GM12874 (cell line): ENCODE measurements at regions not wholly inside any gene's neighbourhood (a gene's known extent, or its start where the extent isn't known, plus 50 kb on each side); places are given as distances from the start of the nearest gene placed in this dataset.

Experiments used
- TF ChIP-seq, protein P1 (sequence below): IDR thresholded peaks from 2 replicates; pipeline ENCODE4 v1.5.1; 2011; ENCODE audit warnings: low read depth, mild to moderate bottlenecking, control low read depth, low read length, moderate library complexity; ENCODE audit not compliant: insufficient read depth

- TF ChIP-seq, protein P1, sequence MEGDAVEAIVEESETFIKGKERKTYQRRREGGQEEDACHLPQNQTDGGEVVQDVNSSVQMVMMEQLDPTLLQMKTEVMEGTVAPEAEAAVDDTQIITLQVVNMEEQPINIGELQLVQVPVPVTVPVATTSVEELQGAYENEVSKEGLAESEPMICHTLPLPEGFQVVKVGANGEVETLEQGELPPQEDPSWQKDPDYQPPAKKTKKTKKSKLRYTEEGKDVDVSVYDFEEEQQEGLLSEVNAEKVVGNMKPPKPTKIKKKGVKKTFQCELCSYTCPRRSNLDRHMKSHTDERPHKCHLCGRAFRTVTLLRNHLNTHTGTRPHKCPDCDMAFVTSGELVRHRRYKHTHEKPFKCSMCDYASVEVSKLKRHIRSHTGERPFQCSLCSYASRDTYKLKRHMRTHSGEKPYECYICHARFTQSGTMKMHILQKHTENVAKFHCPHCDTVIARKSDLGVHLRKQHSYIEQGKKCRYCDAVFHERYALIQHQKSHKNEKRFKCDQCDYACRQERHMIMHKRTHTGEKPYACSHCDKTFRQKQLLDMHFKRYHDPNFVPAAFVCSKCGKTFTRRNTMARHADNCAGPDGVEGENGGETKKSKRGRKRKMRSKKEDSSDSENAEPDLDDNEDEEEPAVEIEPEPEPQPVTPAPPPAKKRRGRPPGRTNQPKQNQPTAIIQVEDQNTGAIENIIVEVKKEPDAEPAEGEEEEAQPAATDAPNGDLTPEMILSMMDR: no peak
Observed at GRCh38 chr4:35511851-35512250, 732.5 kb downstream of the ARAP2 start.

DNA sequence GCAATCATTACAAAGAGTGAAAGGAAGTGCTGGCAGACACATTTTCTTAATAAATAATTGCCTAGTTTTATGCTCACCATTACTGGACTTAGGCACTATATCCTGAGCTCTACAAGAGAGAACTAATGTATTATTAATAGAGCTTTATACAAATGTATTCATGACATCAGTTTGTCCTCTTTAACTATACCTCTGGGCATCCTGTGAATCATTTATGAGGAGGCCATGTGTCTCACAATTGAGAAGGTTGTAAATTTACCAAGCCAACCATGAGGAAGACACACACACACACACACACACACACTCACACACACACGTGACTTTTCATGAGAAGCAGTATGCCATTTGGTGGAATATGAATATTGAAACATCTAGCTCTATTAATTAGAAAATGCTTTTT is 728.2 kb downstream of the ARAP2 start:
- TF ChIP-seq, protein P1: no peak

GRCh38 chr4:35520059-35520458 is 724.3 kb downstream of the ARAP2 start:
- TF ChIP-seq, protein P1: no peak

GRCh38 chr4:35521682-35522081 is 722.6 kb downstream of the ARAP2 start:
- TF ChIP-seq, protein P1: no peak

DNA sequence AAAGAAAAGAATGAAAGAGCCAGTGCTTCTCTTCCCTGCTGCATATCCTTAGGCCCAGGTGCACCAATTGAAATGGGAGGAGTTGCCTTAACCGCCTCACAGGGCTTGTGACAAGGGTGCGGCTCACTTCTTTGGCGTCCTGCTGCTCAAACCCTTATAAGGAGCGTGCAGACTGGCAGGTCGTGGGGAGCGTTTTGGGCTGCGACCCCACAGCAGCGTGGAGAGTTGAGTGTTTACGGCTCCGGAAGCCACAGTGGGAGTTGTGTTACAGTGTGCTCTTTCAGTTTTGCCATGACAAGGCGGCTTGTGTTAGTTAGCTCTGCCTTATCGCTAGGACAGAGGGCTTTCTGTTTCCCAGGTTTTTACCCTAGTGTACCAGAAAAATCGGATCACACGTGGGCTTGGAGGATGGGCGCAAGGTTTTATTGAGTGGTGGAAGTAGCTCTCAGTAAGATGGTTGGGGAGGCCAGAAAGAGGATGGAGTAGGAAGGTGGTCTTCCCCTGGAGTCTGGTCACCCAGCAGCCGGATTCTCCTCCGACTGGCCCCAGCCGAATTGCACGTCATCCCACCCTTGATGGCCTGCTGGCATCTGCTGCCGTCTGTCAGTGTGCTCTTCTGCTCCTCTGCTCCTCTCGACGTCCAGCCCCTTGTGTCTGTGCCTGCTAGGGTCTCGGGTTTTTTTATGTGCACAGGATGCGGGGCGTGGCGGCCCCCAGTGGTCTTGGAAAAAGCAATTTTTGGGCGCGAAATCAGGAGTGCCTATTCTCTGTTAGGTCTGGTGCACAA is 718.9 kb downstream of the ARAP2 start:
- TF ChIP-seq, protein P1: no peak

DNA sequence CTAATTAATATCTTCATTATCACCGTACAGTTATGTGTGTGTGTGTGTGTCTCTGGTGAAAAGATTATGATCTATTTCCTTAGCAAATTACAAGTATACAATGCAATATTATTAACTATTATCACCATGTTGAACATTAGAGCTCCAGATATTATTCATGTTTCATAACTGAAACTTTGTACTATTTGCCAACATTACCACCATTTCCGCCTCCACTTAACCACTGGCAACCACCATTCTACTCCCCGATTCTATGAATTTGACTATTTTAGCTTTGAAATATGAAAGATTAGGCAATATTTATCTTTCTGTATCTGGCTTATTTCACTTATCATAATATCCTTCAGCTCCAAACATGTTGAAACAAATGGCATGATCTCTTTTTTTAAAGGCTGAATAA is 717.9 kb downstream of the ARAP2 start:
- TF ChIP-seq, protein P1: no peak

DNA sequence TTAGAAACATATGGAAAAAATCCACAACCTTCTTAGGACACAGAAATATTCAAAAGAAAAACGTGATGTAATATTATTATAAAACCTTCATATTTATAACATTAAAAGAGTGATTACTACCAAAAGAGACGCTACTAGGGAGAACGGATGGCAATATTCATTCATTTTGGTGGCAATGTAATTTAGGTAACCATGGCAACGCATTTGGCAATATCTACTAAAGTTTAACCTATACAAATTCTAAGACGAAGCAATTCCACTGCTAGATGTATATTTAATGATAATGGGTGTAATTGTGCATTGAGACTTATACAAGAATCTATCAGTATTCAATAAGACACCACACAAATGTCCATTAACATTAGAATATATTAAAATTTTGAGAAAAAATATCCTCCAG is 709.4 kb downstream of the ARAP2 start:
- TF ChIP-seq, protein P1: no peak
